ENCODE measurements at regions not wholly inside any gene's neighbourhood (a gene's known extent, or its start where the extent isn't known, plus 50 kb on each side); places are given as distances from the start of the nearest gene placed in this dataset.

DNA sequence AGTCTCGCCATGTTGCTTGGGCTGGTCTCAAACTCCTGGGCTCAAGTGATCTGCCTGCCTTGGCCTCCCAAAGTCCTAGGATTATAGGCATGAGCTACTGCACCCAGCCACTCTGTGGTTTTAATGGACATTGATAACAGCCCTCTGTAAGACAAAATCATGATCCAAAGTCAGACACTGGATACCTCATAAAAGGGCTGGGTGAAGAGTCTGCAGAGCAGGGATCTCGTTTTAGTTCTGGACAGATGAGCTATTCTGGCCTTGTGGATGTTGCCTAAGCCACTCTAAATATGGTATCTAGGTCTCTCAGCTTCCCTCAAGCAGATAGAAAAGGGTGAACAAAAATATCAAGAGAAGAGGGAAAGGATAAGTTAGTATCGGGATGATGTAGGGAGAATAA lies 133.4 kb upstream of the OSMR start:
- TF ChIP-seq, protein P1, sequence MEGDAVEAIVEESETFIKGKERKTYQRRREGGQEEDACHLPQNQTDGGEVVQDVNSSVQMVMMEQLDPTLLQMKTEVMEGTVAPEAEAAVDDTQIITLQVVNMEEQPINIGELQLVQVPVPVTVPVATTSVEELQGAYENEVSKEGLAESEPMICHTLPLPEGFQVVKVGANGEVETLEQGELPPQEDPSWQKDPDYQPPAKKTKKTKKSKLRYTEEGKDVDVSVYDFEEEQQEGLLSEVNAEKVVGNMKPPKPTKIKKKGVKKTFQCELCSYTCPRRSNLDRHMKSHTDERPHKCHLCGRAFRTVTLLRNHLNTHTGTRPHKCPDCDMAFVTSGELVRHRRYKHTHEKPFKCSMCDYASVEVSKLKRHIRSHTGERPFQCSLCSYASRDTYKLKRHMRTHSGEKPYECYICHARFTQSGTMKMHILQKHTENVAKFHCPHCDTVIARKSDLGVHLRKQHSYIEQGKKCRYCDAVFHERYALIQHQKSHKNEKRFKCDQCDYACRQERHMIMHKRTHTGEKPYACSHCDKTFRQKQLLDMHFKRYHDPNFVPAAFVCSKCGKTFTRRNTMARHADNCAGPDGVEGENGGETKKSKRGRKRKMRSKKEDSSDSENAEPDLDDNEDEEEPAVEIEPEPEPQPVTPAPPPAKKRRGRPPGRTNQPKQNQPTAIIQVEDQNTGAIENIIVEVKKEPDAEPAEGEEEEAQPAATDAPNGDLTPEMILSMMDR (IDR thresholded peaks at IDR 0.05; ENCODE audit: low read depth, low read length): no peak
- no peak for DNase-seq (ENCODE audit: extremely low read depth, low read depth)

GRCh38 chr5:38714240-38714639 lies 131.6 kb upstream of the OSMR start:
- no peak for DNase-seq (ENCODE audit: extremely low read depth, low read depth)

DNA sequence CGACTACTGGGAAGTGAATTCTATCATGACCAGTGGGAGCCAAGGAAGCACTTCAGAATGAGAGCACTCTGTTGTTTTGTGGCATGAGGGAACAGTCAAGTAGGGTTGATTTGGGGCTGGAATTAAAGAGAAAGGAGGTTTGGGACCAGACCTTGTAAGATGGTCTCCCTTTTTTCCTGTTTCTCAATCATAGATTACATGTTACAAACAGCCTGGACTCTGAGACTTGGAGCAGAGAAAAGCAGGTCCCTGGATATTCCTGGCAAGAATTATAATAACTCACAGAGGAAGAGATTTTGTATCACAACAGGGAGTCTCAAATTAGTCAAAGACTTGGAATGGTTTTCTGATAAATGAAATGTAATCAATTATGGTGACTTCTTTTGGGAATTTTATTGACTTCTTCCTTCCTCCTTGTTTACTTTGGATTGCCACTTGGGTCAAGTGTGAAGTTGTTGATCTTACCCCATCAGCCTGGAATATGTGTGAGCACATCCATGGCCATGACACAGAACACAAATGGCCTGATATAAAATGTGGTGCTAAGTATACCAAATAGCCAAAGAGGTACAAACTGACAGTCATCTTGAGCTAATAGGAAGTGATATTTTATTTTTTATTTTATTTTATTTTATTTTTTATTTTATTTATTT lies 131.0 kb upstream of the OSMR start:
- TF ChIP-seq, protein P1 (IDR thresholded peaks at IDR 0.05; ENCODE audit: low read depth, low read length): no peak
- no peak for DNase-seq (ENCODE audit: extremely low read depth, low read depth)

More at GRCh38 chr5:38714240-38714639, 131.6 kb upstream of the OSMR start:
- TF ChIP-seq, protein P1 (IDR thresholded peaks at IDR 0.05; ENCODE audit: low read depth, low read length): no peak

- TF ChIP-seq, protein P1 (IDR thresholded peaks at IDR 0.05; ENCODE audit: low read depth, low read length): no peak
- no peak for DNase-seq (ENCODE audit: extremely low read depth, low read depth)
These were observed 130.1 kb upstream of the OSMR start for GRCh38 chr5:38715696-38716095.

DNA sequence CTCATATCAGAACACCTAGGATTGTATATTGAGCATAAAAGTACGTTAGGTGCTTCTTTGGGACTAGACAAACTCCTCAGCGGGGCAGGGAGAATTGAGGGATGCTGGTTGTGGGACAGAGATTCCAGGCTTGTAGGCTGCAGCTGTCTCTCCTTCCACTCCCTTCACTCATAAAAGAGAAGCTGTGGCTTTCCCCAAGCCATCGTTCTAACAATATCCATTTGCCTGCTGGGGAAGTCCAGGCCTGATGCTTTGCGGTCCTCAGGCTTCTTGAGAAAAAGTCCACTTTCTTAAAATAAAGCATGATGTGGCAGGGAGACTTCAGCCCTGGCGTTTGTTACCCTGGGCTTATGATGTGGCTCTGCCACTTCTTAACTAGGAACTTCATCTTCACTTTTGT lies 129.3 kb upstream of the OSMR start:
- no peak for DNase-seq (ENCODE audit: extremely low read depth, low read depth)
- TF ChIP-seq, protein P1 (IDR thresholded peaks at IDR 0.05; ENCODE audit: low read depth, low read length): no peak

DNA sequence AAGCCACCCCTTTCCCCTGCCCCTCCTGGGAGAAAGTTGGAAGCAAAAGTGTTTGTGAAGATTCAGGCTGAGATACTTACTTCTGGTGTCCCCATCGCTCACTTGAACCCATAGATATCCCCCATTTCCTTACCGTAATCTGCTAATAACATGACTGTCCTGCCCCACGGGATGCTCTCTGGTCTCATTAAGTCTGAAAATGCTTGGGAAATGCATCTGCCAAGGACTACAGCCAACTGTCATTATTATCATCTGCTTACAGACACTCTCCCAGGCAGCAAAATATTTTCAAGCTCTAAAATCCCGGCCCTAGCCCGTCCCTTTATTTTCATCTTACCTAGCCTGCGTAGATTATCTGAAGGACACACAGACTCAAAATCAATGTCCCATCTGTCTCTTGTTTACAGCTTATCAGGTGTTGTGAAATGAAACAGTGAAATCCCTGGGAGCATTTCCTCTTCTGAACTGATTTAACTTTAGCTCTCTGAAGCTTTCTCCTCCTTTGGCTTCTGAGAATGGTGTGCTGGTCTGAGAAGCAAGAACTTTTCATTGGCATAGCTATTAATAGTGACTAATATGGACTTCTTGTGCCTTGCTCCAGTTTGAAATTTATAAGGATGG lies 126.9 kb upstream of the OSMR start:
- TF ChIP-seq, protein P1 (IDR thresholded peaks at IDR 0.05; ENCODE audit: low read depth, low read length): no peak

DNA sequence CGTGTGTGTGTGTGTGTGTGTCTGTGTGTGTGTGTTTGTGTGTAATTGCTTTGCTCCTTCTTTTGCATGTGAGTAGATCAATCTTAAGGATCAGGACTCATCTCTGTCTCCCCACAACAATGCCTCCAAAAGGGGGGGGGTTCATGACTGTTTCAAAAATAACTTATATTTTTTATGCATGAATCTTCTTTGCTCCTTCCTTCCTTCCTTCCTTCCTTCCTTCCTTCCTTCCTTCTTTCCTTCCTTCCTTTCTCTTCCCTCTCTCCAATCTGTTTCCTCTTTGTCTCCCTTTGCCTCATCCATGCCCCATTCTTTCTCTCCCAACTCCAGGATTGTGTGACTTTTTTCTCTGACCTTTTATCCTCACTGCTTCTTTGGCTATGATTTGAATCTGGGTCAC lies 126.4 kb upstream of the OSMR start:
- no peak for DNase-seq (ENCODE audit: extremely low read depth, low read depth)
- TF ChIP-seq, protein P1 (IDR thresholded peaks at IDR 0.05; ENCODE audit: low read depth, low read length): no peak

More for the DNA sequence above, 126.9 kb upstream of the OSMR start:
- DNase-seq (ENCODE audit: extremely low read depth, low read depth): no peak

Measured in AG09319 (cell line).